Activated T-cell treated with anti-CD3 and anti-CD28 coated beads for 4 hours (primary cell): ENCODE measurements at regions not wholly inside any gene's neighbourhood (a gene's known extent, or its start where the extent isn't known, plus 50 kb on each side); places are given as distances from the start of the nearest gene placed in this dataset.

Experiments
- DNase-seq: peaks from one replicate; pipeline ENCODE4 v3.0.0-alpha.2; 2020

- no peak for DNase-seq
Measured at GRCh38 chr1:98420376-98421084, 241.0 kb upstream of the SNX7 start.

- DNase-seq: no peak
Measured at GRCh38 chr1:98417820-98418219, 243.7 kb upstream of the SNX7 start.

- DNase-seq: no peak
Measured at GRCh38 chr1:98410082-98410481, 251.4 kb upstream of the SNX7 start.

GRCh38 chr1:98406352-98407088, 255.0 kb upstream of the SNX7 start:
- DNase-seq: no peak

- no peak for DNase-seq
Measured at GRCh38 chr1:98405581-98406074, 255.9 kb upstream of the SNX7 start.

GRCh38 chr1:98404866-98405265, 256.7 kb upstream of the SNX7 start:
- DNase-seq: no peak

- DNase-seq: no peak
Measured at GRCh38 chr1:98403963-98404480, 257.5 kb upstream of the SNX7 start.

GRCh38 chr1:98402860-98403259, 258.7 kb upstream of the SNX7 start:
- DNase-seq: no peak

GRCh38 chr1:98400446-98400845, 261.1 kb upstream of the SNX7 start:
- DNase-seq: no peak

- no peak for DNase-seq
Measured at GRCh38 chr1:98399218-98399617, 262.3 kb upstream of the SNX7 start.

- no peak for DNase-seq
Measured at GRCh38 chr1:98398649-98399048, 262.9 kb upstream of the SNX7 start.

- DNase-seq: no peak
Measured at GRCh38 chr1:98398092-98398491, 263.4 kb upstream of the SNX7 start.

- no peak for DNase-seq
Measured at GRCh38 chr1:98393719-98394118, 267.8 kb upstream of the SNX7 start.

GRCh38 chr1:98391175-98391574, 270.3 kb upstream of the SNX7 start:
- no peak for DNase-seq

GRCh38 chr1:98389809-98390208, 271.7 kb upstream of the SNX7 start:
- DNase-seq: no peak

GRCh38 chr1:98388441-98388840, 273.1 kb upstream of the SNX7 start:
- DNase-seq: no peak

GRCh38 chr1:98387701-98388100, 273.8 kb upstream of the SNX7 start:
- no peak for DNase-seq

- no peak for DNase-seq
Measured at GRCh38 chr1:98386675-98387440, 274.7 kb upstream of the SNX7 start.

- no peak for DNase-seq
Measured at GRCh38 chr1:98385652-98386051, 275.9 kb upstream of the SNX7 start.

GRCh38 chr1:98384461-98385141, 276.9 kb upstream of the SNX7 start:
- no peak for DNase-seq

GRCh38 chr1:98382986-98383740, 278.4 kb upstream of the SNX7 start:
- no peak for DNase-seq

- DNase-seq: no peak
Measured at GRCh38 chr1:98382586-98382985, 278.9 kb upstream of the SNX7 start.
